Gastroesophageal sphincter (tissue), 4 donors: ENCODE measurements at regions not wholly inside any gene's neighbourhood (a gene's known extent, or its start where the extent isn't known, plus 50 kb on each side); places are given as distances from the start of the nearest gene placed in this dataset.

Experiments used
- ATAC-seq: fragments of 150-250 bp; one replicate; pipeline ENCODE4 v1.9.1; 2016; ENCODE audit warnings: mild to moderate bottlenecking, moderate library complexity
- H3K27ac ChIP-seq, 4 donors: fragments of 200-600 bp; sonication (generic) in 3 of 4; 1 replicate in 3 of 4; 2 replicates in 1 of 4; pipeline ENCODE4 v1.5.1; 2016 to 2019
- H3K27me3 ChIP-seq: fragments of 200-600 bp; sonication (generic); one replicate; pipeline ENCODE4 v1.5.1; 2019
- H3K36me3 ChIP-seq, 2 donors: fragments of 200-600 bp; sonication (generic); one replicate each; pipeline ENCODE4 v1.5.1; 2019; ENCODE audit warnings: control low read depth in 1 of 2
- H3K4me1 ChIP-seq, 3 donors: fragments of 200-600 bp; sonication (generic); 1 replicate in 2 of 3; 2 replicates in 1 of 3; pipeline ENCODE4 v1.5.1; 2016 to 2019; ENCODE audit warnings: control low read depth in 2 of 3
- H3K4me3 ChIP-seq, 2 donors: fragments of 200-600 bp; sonication (generic); one replicate each; pipeline ENCODE4 v1.5.1; 2019; ENCODE audit warnings: mild to moderate bottlenecking in 1 of 2, moderate library complexity in 1 of 2
- H3K9me3 ChIP-seq, 3 donors: fragments of 200-600 bp; sonication (generic); one replicate each; pipeline ENCODE4 v1.5.1; 2017 to 2019; ENCODE audit warnings: control low read depth in 2 of 3
- CTCF ChIP-seq, 4 experiments: fragments of 200-600 bp in 2 of 4; fragments of 450-650 bp in 2 of 4; sonication (generic) in 1 of 4; IDR thresholded peaks; one replicate each; pipeline ENCODE4 v1.5.1; 2017 to 2019; ENCODE audit warnings: antibody characterized with exemption in 4 of 4, mild to moderate bottlenecking in 2 of 4, moderate library complexity in 2 of 4
- EP300 ChIP-seq: sonication (generic); formaldehyde crosslinking; IDR thresholded peaks from one replicate; pipeline ENCODE4 v1.6.1; 2017; ENCODE audit warnings: antibody characterized with exemption, mild to moderate bottlenecking
- POLR2A ChIP-seq, 2 donors: fragments of 450-650 bp; IDR thresholded peaks; one replicate each; pipeline ENCODE4 v1.6.1; 2017; ENCODE audit warnings: antibody characterized with exemption in 2 of 2, mild to moderate bottlenecking in 2 of 2, moderate library complexity in 1 of 2
- POLR2AphosphoS5 ChIP-seq: sonication (generic); formaldehyde crosslinking; IDR thresholded peaks from one replicate; pipeline ENCODE4 v1.6.1; 2017; ENCODE audit warnings: antibody characterized with exemption
- WGBS, 2 donors: methylation state at CpG; one replicate each; pipeline ENCODE4 v1.1.5; 2018; ENCODE audit warnings: low coverage in 1 of 2; 5-methylcytosine and 5-hydroxymethylcytosine counted together

GRCh38 chr6:9527679-9528286, 887.1 kb downstream of the TFAP2A start:
- no peak overlapping the region for H3K27ac ChIP-seq
- 21 to 29% methylated on average over 4 of the region's 4 CpGs for WGBS, 2 donors

GRCh38 chr6:9523462-9523861, 891.4 kb downstream of the TFAP2A start:
- Histone ChIP-seq H3K4me3 (no peak overlapping the region), H3K27me3 (no peaks in the 10 kb centered on the region), H3K4me1 (no peaks in the 10 kb centered on the region), H3K36me3 (no peaks in the 10 kb centered on the region), H3K9me3 (no peaks in the 10 kb centered on the region), H3K27ac (no peak overlapping the region)
- ATAC-seq, result no peak
- TF ChIP-seq EP300 (no peak), POLR2A (IDR thresholded peaks at IDR 0.05) (no peak), POLR2AphosphoS5 (no peak), CTCF (IDR thresholded peaks at IDR 0.05) (no peak)

More at GRCh38 chr6:9527679-9528286, 887.1 kb downstream of the TFAP2A start:
- no peak for ATAC-seq
- TF ChIP-seq POLR2A (IDR thresholded peaks at IDR 0.05) (no peak), CTCF (IDR thresholded peaks at IDR 0.05) (no peak), EP300 (no peak), POLR2AphosphoS5 (no peak)
- Histone ChIP-seq H3K27me3 (no peaks in the 10 kb centered on the region), H3K9me3 (no peaks in the 10 kb centered on the region), H3K4me3 (no peak overlapping the region), H3K36me3 (no peaks in the 10 kb centered on the region), H3K4me1 (no peaks in the 10 kb centered on the region)

- H3K9me3 ChIP-seq, result no peaks in the 10 kb centered on the region
- no peaks in the 10 kb centered on the region for H3K4me1 ChIP-seq
- no peak overlapping the region for H3K27ac ChIP-seq
- H3K36me3 ChIP-seq, result no peaks in the 10 kb centered on the region
- no peak for TF ChIP-seq CTCF (IDR thresholded peaks at IDR 0.05)
- no peak for TF ChIP-seq POLR2AphosphoS5
- no peak for TF ChIP-seq EP300
- no peak for TF ChIP-seq POLR2A (IDR thresholded peaks at IDR 0.05)
- no peak for ATAC-seq
- no peak overlapping the region for H3K4me3 ChIP-seq
- no peaks in the 10 kb centered on the region for H3K27me3 ChIP-seq
- 49 to 61% methylated on average over 2 to 3 of the region's 3 CpGs for WGBS, 2 donors
Measured at GRCh38 chr6:9522101-9522500, 892.8 kb downstream of the TFAP2A start.

GRCh38 chr6:9521152-9521530, 893.7 kb downstream of the TFAP2A start:
- 82 to 93% methylated on average over 3 of the region's 3 CpGs for WGBS, 2 donors
- no peak for ATAC-seq

More at GRCh38 chr6:9521152-9521530, 893.7 kb downstream of the TFAP2A start:
- Histone ChIP-seq H3K4me1 (no peaks in the 10 kb centered on the region), H3K27ac (no peak overlapping the region), H3K4me3 (no peak overlapping the region), H3K36me3 (no peaks in the 10 kb centered on the region), H3K9me3 (no peaks in the 10 kb centered on the region), H3K27me3 (no peaks in the 10 kb centered on the region)
- TF ChIP-seq EP300 (no peak), POLR2A (IDR thresholded peaks at IDR 0.05) (no peak), CTCF (IDR thresholded peaks at IDR 0.05) (no peak), POLR2AphosphoS5 (no peak)
